Adrenal gland (tissue), 9 donors: ENCODE measurements at regions not wholly inside any gene's neighbourhood (a gene's known extent, or its start where the extent isn't known, plus 50 kb on each side); places are given as distances from the start of the nearest gene placed in this dataset.

Experiments used
- DNase-seq, 7 donors: peaks; one replicate each; pipeline ENCODE4 v3.0.0-alpha.2; 2019 to 2020
- H3K27ac ChIP-seq, 5 donors: fragments of 200-600 bp; sonication (generic) in 4 of 5; 1 replicate in 3 of 5; 2 replicates in 2 of 5; pipeline versions ENCODE4 v1.5.1 to v1.8.0; 2016 to 2020; ENCODE audit warnings: mild to moderate bottlenecking in 1 of 5
- H3K27me3 ChIP-seq: fragments of 200-600 bp; 2 replicates; pipeline ENCODE4 v1.8.0; 2021
- H3K36me3 ChIP-seq, 2 donors: fragments of 200-600 bp; replicated peaks in 1 of 2; 1 replicate in 1 of 2; 2 replicates in 1 of 2; pipeline versions ENCODE4 v1.5.1 to v1.8.0; 2018 to 2022
- H3K4me1 ChIP-seq, 2 donors: fragments of 200-600 bp; replicated peaks in 1 of 2; 1 replicate in 1 of 2; 2 replicates in 1 of 2; pipeline versions ENCODE4 v1.5.1 to v1.8.0; 2018 to 2021
- H3K4me3 ChIP-seq, 4 donors: fragments of 200-600 bp; sonication (generic) in 3 of 4; one replicate each; pipeline ENCODE4 v1.5.1; 2016 to 2018
- H3K9me3 ChIP-seq, 3 donors: fragments of 200-600 bp; sonication (generic) in 1 of 3; replicated peaks in 1 of 3; 1 replicate in 2 of 3; 2 replicates in 1 of 3; pipeline versions ENCODE4 v1.5.1 to v1.8.0; 2016 to 2021
- POLR2A ChIP-seq, 2 donors: fragments of 450-650 bp; IDR thresholded peaks; one replicate each; pipeline ENCODE4 v1.6.1; 2017; ENCODE audit warnings: antibody characterized with exemption in 2 of 2, mild to moderate bottlenecking in 2 of 2, moderate library complexity in 1 of 2
- WGBS, 4 donors: extraction: QIAGEN DNeasy Blood & Tissue Kit in 2 of 4; methylation state at CpG; one replicate each; pipeline versions ENCODE4 v1.1.5 to v1.1.7; 2013 to 2017; 5-methylcytosine and 5-hydroxymethylcytosine counted together
- intact Hi-C, 2 donors: fragments of 100-400 bp; cut with DNase I; formaldehyde crosslinking; loops; one replicate each; pipeline versions ENCODE4 v1.14.1 to v1.15.0; 2022 to 2023
- TF ChIP-seq, protein P1 (sequence below), 6 experiments: fragments of 450-650 bp in 4 of 6; fragments of 200-600 bp in 2 of 6; sonication (generic) in 1 of 6; IDR thresholded peaks; 1 replicate in 5 of 6; 2 replicates in 1 of 6; pipeline versions ENCODE4 v1.5.1 to v1.8.0; 2016 to 2021; ENCODE audit warnings: antibody characterized with exemption in 6 of 6, mild to moderate bottlenecking in 2 of 6, moderate library complexity in 1 of 6
- donor health status: healthy with polysubstance abuse.
- donor health status: Bipolar disorder and iron deficiency.
- donor health status: DM: yes; HTN: yes; CAD: no.
- donor health status: DM: no; HTN: no; CAD: no.
- donor health status: DM: no; HTN: no; CAD: no.

DNA sequence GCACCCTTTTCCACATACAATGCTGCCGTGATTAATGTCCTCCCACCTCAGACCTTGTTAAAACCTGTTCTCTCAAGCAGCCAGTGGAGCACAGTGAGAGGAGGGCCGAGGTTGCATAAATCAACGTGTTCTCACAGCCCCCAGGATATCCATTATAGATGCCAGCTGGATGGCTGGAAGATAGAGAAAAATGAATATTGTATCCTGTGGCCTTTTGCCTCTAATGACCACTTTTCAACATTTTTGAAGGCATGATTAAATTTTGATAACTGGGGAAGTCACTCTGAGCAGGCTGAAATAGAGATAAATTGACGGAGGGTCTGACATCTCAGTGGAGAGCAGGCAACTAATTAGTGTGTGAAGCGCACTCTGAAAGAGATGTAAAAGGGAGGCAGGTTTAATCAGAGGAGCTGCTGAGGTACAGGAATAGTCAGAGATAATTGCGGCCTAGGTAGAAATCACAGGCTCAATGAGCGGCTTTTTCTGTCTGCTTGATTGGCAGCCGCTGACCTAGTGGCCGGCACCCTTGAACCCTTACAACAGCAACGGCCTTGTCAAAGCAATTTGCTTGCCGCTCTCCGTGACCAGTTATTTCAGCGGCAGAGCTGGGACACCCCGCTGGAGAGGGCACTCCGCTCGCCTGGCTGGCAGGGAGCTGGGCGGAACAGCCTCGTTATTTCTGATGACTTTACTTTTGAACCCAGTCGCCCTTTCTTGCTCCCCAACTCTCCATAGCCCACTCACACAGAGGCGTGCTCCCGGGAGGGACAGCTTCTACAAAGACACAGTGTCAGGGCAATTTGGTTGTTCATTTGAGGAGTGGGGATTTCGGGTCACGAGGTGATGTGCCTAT is 560.7 kb downstream of the PSAT1 start:
- H3K9me3 ChIP-seq, result no peaks in the 10 kb centered on the region
- no peak overlapping the region for H3K4me3 ChIP-seq
- H3K27ac ChIP-seq, result no peak overlapping the region
- H3K4me1 ChIP-seq, result no peaks in the 10 kb centered on the region
- TF ChIP-seq, protein P1, sequence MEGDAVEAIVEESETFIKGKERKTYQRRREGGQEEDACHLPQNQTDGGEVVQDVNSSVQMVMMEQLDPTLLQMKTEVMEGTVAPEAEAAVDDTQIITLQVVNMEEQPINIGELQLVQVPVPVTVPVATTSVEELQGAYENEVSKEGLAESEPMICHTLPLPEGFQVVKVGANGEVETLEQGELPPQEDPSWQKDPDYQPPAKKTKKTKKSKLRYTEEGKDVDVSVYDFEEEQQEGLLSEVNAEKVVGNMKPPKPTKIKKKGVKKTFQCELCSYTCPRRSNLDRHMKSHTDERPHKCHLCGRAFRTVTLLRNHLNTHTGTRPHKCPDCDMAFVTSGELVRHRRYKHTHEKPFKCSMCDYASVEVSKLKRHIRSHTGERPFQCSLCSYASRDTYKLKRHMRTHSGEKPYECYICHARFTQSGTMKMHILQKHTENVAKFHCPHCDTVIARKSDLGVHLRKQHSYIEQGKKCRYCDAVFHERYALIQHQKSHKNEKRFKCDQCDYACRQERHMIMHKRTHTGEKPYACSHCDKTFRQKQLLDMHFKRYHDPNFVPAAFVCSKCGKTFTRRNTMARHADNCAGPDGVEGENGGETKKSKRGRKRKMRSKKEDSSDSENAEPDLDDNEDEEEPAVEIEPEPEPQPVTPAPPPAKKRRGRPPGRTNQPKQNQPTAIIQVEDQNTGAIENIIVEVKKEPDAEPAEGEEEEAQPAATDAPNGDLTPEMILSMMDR (IDR thresholded peaks at IDR 0.05), result no peak
- no peak for TF ChIP-seq POLR2A (IDR thresholded peaks at IDR 0.05)
- intact Hi-C loops, result no loop called here
- WGBS, 4 donors, result 74 to 79% (median 76%) methylated on average over 23 of the region's 23 CpGs
- H3K27me3 ChIP-seq, result no peaks in the 10 kb centered on the region
- H3K36me3 ChIP-seq, result no peaks in the 10 kb centered on the region
- no peak for DNase-seq

DNA sequence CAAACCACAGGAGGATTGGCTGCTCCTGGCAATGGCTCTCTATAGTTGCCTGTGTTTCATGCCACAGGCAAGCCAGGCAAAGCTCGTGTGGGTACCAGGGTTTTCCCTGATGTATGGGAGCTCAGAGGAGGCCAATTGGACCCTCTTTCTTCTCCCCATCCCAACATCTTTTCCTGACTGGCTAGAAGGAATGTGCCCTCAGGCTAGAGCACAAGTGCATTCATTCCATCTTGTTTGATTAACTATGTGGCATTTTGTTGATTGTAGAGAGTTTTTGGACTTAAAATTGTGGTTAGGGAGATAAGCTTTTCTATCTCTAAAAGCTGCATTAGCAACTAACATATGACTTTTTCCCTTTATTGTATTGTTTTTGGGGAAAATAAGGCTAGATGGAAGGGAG is 561.3 kb downstream of the PSAT1 start:
- DNase-seq, result no peak
- intact Hi-C loops, result no loop called here
- Histone ChIP-seq H3K36me3 (no peaks in the 10 kb centered on the region), H3K27ac (no peak overlapping the region), H3K9me3 (no peaks in the 10 kb centered on the region), H3K4me1 (no peaks in the 10 kb centered on the region), H3K4me3 (no peak overlapping the region), H3K27me3 (no peaks in the 10 kb centered on the region)
- TF ChIP-seq, protein P1 (IDR thresholded peaks at IDR 0.05), result no peak
- 39 to 69% (median 63%) methylated on average over 1 of the region's 1 CpG for WGBS, 4 donors

DNA sequence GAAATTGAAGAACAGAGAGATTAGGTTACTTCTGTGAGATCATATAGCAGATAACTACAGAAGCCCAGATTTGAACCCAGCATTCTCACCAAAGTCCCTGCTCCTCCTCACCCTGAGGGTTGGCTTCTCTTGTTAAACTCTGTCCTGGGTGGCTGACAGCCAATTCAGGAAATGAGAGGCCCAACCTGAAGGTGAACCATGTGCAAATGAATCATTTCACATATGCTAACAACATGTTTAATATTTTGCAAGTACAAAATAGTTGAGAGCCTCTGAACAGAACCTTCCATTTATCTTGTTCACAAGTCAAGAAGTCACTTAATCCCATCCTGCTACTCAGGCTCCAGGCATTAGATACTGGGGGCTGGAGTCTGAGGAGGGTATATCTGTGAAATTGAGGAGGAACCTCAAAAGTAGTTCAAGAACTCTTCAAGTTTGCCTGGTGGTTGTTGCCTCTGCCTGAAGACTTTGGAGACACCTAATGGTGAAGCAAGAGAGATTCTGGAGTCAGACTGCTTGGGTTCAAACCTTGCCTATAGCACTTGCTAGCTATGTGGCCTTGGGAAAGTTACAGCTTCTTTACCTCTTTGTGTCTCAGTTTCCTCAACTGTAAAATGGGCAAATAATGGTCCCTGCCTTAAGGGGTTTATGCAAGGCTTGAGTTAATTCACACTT is 564.0 kb downstream of the PSAT1 start:
- intact Hi-C loops, result no loop called here
- Histone ChIP-seq H3K36me3 (no peaks in the 10 kb centered on the region), H3K4me3 (no peak overlapping the region), H3K9me3 (no peaks in the 10 kb centered on the region), H3K4me1 (no peaks in the 10 kb centered on the region), H3K27ac (no peak overlapping the region), H3K27me3 (no peaks in the 10 kb centered on the region)
- DNase-seq, result no peak
- TF ChIP-seq POLR2A (IDR thresholded peaks at IDR 0.05), result no peak
- TF ChIP-seq, protein P1 (IDR thresholded peaks at IDR 0.05), result no peak

DNA sequence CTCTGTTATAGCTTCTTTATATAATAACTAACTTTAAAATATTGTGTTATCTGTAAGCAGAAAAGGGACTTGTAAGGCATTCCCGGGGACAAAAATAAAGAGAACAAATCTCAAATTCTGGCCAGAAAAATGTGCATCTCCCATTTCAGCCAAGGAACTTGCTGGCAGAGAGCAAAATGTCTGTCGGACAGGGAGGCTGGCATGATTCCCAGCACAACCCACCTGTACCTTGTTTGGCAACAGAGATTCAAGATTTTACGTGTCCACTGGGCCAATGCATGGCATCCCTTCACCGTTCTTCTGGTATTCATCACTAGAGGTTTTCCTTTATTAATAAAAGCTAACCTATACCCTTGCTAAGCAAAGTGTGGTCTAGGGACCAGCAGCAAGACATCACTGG is 566.6 kb downstream of the PSAT1 start:
- Histone ChIP-seq H3K27ac (no peak overlapping the region), H3K9me3 (no peaks in the 10 kb centered on the region), H3K27me3 (no peaks in the 10 kb centered on the region), H3K4me3 (no peak overlapping the region), H3K36me3 (no peaks in the 10 kb centered on the region), H3K4me1 (no peaks in the 10 kb centered on the region)
- WGBS, 4 donors, result 58 to 80% (median 76%) methylated on average over 4 of the region's 4 CpGs
- TF ChIP-seq, protein P1 (IDR thresholded peaks at IDR 0.05), result no peak
- DNase-seq, result no peak
- intact Hi-C loops, result no loop called here
